T-helper 2 cell treated with Interferon-gamma antibody and Interleukin-4, amounts not matched to agents 100 ng/mL and 5 ng/mL, for 36 hours (primary cell): ENCODE measurements at regions not wholly inside any gene's neighbourhood (a gene's known extent, or its start where the extent isn't known, plus 50 kb on each side); places are given as distances from the start of the nearest gene placed in this dataset.

Experiments used
- intact Hi-C: fragments of 100-400 bp; cut with micrococcal nuclease; formaldehyde crosslinking; loops from one replicate; pipeline ENCODE4 v1.15.1; 2023

GRCh38 chr5:110345623-110346022 lies 380.8 kb downstream of the TMEM232 start:
- intact Hi-C loops, result no loop called here

- intact Hi-C loops, result no loop called here
Measured at GRCh38 chr5:110346893-110347358, 379.5 kb downstream of the TMEM232 start.

- intact Hi-C loops, result no loop called here
Measured at GRCh38 chr5:110347781-110348180, 378.7 kb downstream of the TMEM232 start.

GRCh38 chr5:110351430-110351829 lies 375.0 kb downstream of the TMEM232 start:
- intact Hi-C loops, result no loop called here

- intact Hi-C loops, result no loop called here
Measured at GRCh38 chr5:110354311-110354710, 372.2 kb downstream of the TMEM232 start.

GRCh38 chr5:110354915-110355644 lies 371.4 kb downstream of the TMEM232 start:
- intact Hi-C loops, result no loop called here

GRCh38 chr5:110356677-110357076 lies 369.8 kb downstream of the TMEM232 start:
- intact Hi-C loops, result no loop called here

- intact Hi-C loops, result no loop called here
Measured at GRCh38 chr5:110359221-110359620, 367.2 kb downstream of the TMEM232 start.

GRCh38 chr5:110361471-110361870 lies 365.0 kb downstream of the TMEM232 start:
- intact Hi-C loops, result no loop called here

GRCh38 chr5:110362261-110362660 lies 364.2 kb downstream of the TMEM232 start:
- intact Hi-C loops, result no loop called here

GRCh38 chr5:110366716-110367115 lies 359.8 kb downstream of the TMEM232 start:
- intact Hi-C loops, result no loop called here
